ENCODE measurements at regions not wholly inside any gene's neighbourhood (a gene's known extent, or its start where the extent isn't known, plus 50 kb on each side); places are given as distances from the start of the nearest gene placed in this dataset.

DNA sequence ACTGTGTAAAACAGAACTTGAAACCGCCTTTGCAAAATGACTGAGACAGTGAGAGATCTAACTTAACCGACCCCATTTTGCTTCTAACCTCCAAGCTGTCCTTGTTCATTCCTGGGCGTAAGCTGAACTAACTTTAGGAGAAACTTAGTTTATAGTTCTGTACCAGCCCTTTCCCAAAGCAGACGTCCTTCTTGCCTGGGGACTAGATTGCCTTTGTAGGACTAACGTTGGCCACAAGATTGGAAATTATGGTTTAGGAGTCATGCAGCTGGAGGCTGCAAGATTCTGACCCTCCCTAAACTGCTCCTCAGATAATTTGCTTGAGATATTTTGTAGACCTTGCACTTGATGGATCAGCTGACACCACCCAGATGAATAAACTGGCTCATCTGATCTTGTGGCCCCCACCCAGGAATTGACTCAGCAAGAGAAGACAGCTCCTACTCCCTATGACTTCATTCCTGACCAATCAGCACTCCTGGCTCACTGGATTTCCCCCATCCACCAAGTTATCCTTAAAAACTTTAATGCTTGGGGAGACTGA is 219.9 kb upstream of the PROK2 start:
- DNase-seq = no peak
- Histone ChIP-seq H3K4me3 (no peak overlapping the region), H3K27me3 (ENCODE audit: low read depth) (peaks cover 35% of the 10 kb centered on the region), H3K9me3 (replicated peaks) (no peaks in the 10 kb centered on the region), H3K27ac (replicated peaks) (no peak overlapping the region), H3K4me1 (no peaks in the 10 kb centered on the region), H3K36me3 (no peaks in the 10 kb centered on the region)
- TF ChIP-seq, protein P1, sequence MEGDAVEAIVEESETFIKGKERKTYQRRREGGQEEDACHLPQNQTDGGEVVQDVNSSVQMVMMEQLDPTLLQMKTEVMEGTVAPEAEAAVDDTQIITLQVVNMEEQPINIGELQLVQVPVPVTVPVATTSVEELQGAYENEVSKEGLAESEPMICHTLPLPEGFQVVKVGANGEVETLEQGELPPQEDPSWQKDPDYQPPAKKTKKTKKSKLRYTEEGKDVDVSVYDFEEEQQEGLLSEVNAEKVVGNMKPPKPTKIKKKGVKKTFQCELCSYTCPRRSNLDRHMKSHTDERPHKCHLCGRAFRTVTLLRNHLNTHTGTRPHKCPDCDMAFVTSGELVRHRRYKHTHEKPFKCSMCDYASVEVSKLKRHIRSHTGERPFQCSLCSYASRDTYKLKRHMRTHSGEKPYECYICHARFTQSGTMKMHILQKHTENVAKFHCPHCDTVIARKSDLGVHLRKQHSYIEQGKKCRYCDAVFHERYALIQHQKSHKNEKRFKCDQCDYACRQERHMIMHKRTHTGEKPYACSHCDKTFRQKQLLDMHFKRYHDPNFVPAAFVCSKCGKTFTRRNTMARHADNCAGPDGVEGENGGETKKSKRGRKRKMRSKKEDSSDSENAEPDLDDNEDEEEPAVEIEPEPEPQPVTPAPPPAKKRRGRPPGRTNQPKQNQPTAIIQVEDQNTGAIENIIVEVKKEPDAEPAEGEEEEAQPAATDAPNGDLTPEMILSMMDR (IDR thresholded peaks at IDR 0.05; ENCODE audit: borderline replicate concordance) = no peak
- intact Hi-C loops (cut with micrococcal nuclease) = no loop called here

DNA sequence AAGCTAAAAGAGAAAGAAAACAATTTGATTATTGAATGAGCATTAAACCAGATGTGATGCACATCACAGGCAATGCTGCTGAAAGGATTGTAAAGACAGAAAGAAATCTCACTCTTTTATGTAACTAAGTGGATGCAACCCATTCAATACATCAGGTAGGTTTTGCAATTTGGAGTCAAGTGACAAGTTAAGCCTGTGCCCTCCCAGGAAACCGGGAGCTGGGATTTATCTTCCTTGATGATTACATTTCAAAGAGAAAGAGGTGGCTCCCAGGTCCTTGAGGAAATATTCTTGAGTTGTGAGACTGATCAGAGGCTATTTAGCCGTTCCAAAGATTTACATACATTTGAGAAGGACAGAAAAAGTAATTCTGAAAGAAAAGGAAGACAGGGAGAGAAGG is 219.0 kb upstream of the PROK2 start:
- Histone ChIP-seq H3K9me3 (replicated peaks) (no peaks in the 10 kb centered on the region), H3K36me3 (no peaks in the 10 kb centered on the region), H3K27ac (replicated peaks) (no peak overlapping the region), H3K27me3 (ENCODE audit: low read depth) (peaks cover 35% of the 10 kb centered on the region), H3K4me3 (no peak overlapping the region), H3K4me1 (no peaks in the 10 kb centered on the region)
- TF ChIP-seq, protein P1 (IDR thresholded peaks at IDR 0.05; ENCODE audit: borderline replicate concordance) = no peak
- intact Hi-C loops (cut with micrococcal nuclease) = no loop called here
- DNase-seq = no peak

DNA sequence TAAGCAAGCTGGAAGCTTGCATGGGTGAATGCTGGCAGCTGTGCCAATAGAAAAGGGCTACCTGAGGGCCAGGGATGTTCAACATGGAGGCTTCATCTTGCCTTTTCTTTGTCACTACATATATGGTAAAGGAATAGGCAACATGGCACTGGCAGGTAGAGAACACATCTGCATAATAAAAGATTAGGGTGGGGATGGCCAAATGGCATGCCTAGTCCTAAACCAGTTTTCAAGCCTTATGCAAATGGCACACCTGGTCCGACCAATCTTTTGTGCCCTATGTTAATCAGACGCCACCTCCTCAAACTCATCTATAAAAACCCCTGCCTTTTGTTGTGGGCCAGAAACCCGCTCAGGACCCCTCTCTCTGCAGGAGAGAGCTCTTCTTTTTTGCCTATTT is 216.8 kb upstream of the PROK2 start:
- no peaks in the 10 kb centered on the region for H3K4me1 ChIP-seq
- H3K9me3 ChIP-seq (replicated peaks) = no peaks in the 10 kb centered on the region
- no peak overlapping the region for H3K4me3 ChIP-seq
- no peak overlapping the region for H3K27ac ChIP-seq (replicated peaks)
- TF ChIP-seq, protein P1 (IDR thresholded peaks at IDR 0.05; ENCODE audit: borderline replicate concordance) = no peak
- H3K27me3 ChIP-seq (ENCODE audit: low read depth) = peaks cover 46% of the 10 kb centered on the region
- no peak for DNase-seq
- no peaks in the 10 kb centered on the region for H3K36me3 ChIP-seq
- intact Hi-C loops (cut with micrococcal nuclease) = no loop called here

DNA sequence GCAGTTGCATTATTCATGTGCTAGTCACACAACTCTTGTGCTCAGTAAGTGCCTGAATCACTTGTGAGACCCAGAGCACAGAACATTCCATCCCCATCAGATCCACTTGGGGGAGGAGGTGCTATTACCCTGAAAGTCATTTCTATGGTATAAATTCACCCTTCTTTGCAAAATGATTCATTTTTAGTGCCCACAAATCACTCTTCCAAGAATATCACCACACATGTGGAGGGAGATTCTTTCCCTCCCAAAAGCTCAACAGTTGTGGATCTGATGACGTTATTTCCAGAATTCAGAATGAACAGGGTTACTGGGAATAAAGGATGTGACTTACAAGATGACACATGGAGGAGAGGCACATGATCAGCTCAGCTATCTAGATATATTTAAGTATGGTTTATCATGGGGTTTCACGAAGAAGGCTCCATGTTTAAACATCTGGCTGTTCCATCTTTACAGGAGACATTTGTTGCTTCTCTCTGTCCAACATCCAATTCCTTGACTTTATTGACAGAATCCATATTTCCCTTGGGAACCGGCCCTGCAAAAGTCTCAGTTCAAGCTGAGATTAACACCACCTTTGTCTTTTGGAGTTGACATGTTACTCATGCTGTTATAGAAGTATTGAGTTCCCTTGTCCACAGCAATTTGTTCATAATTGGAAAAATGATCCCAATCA is 214.2 kb upstream of the PROK2 start:
- Histone ChIP-seq H3K9me3 (replicated peaks) (no peaks in the 10 kb centered on the region), H3K27ac (replicated peaks) (no peak overlapping the region), H3K4me3 (no peak overlapping the region), H3K4me1 (no peaks in the 10 kb centered on the region), H3K36me3 (no peaks in the 10 kb centered on the region), H3K27me3 (ENCODE audit: low read depth) (peaks cover 58% of the 10 kb centered on the region)
- no peak for DNase-seq
- TF ChIP-seq, protein P1 (IDR thresholded peaks at IDR 0.05; ENCODE audit: borderline replicate concordance) = no peak
- intact Hi-C loops (cut with micrococcal nuclease) = no loop called here

DNA sequence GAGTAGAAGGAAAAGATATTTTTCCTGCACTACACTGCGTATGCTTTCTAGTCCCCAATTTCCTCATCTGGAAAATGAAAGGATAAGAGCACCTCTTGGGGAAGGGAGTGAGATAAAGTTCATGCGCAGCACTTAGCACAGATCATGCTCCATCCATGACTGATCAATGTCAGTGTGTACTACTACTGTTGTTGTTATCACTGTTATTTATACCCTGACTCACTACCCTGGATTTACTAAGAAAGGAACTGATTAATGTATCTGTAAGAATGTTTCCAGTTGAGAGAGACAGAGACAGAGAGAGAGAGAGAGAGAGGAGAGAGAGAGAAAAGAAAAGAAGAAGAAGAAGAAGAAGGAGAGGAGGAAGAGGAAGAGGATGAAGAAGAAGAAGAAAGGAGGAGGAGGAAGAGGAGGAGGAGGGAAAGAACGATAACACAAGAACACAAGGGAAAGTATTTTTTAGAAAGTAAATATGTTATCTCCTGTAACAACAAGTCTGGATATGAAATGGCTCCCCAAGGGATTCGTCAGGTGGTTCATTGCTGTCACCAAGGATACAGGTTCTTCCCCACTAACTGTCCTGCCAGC is 212.2 kb upstream of the PROK2 start:
- no peaks in the 10 kb centered on the region for H3K9me3 ChIP-seq (replicated peaks)
- TF ChIP-seq, protein P1 (IDR thresholded peaks at IDR 0.05; ENCODE audit: borderline replicate concordance) = no peak

More for the DNA sequence above, 212.2 kb upstream of the PROK2 start:
- no peak overlapping the region for H3K4me3 ChIP-seq
- intact Hi-C loops (cut with micrococcal nuclease) = no loop called here
- no peak for DNase-seq
- H3K27ac ChIP-seq (replicated peaks) = no peak overlapping the region
- no peaks in the 10 kb centered on the region for H3K4me1 ChIP-seq
- peaks cover 43% of the 10 kb centered on the region for H3K27me3 ChIP-seq (ENCODE audit: low read depth)
- H3K36me3 ChIP-seq = no peaks in the 10 kb centered on the region
